HCT116 (cell line): ENCODE measurements at regions not wholly inside any gene's neighbourhood (a gene's known extent, or its start where the extent isn't known, plus 50 kb on each side); places are given as distances from the start of the nearest gene placed in this dataset.

Source experiments
- ATAC-seq: fragments of 200-7000 bp; cut with Tn5 transposase; 2 replicates; pipeline ENCODE4 v1.9.1; 2020; ENCODE audit warnings: mild to moderate bottlenecking, moderate library complexity
- BruUV-seq: library from RNA; stranded (reverse); fragments of 400-500 nt; replicated peaks from 2 replicates; lab custom pipeline; 2021; lab: Mats Ljungman, UMichigan
- CTCF ChIA-PET: fragments of 300-600 bp; sonication (Branson Sonifier 250); formaldehyde crosslinking; loops from one replicate; lab custom pipeline; 2021; ENCODE audit warnings: antibody characterized with exemption; lab: Charles Lee
- POLR2A ChIA-PET: fragments of 300-600, 350-600 bp; sonication (Branson Sonifier 250); formaldehyde crosslinking; loops from one replicate; lab custom pipeline; 2021; ENCODE audit warnings: antibody characterized with exemption; lab: Charles Lee
- RAD21 ChIA-PET, 2 experiments: fragments of 300-600 bp; sonication (Branson Sonifier 250); formaldehyde crosslinking; loops; one replicate each; lab custom pipeline; 2023; ENCODE audit warnings: low total read pairs in 2 of 2; ENCODE audit not compliant: uncharacterized antibody in 2 of 2, unreplicated experiment in 2 of 2, low non-redundant PET in 1 of 2; lab: Charles Lee
- DNase-seq: peaks from one replicate; pipeline ENCODE4 v3.0.0-alpha.2; 2010; ENCODE audit warnings: low read depth, low spot score
- H2AFZ ChIP-seq: fragments of 200-600 bp; shearing (Covaris generic), sonication (generic); 2 replicates; pipeline ENCODE4 v1.6.1; 2017; ENCODE audit warnings: low read depth, mixed run types, mixed read lengths, antibody characterized with exemption, low read length; ENCODE audit not compliant: poor library complexity, severe bottlenecking
- H3K27ac ChIP-seq: 2 replicates; pipeline ENCODE4 v1.5.1; 2012; ENCODE audit warnings: low read depth, low read length
- H3K27me3 ChIP-seq: fragments of 200-600 bp; sonication (generic); 2 replicates; pipeline ENCODE4 v1.6.1; 2016; ENCODE audit warnings: mixed run types, low read length, mixed read lengths; ENCODE audit not compliant: insufficient read depth
- H3K36me3 ChIP-seq, 2 experiments: fragments of 200-500 bp in 1 of 2; fragments of 200-600 bp in 1 of 2; sonication (Bioruptor generic) in 1 of 2; sonication (generic) in 1 of 2; 2 replicates each; pipeline versions ENCODE4 v1.5.1 to v1.6.1; 2014 to 2016; ENCODE audit warnings: low read length in 2 of 2, inconsistent platforms in 1 of 2, mixed read lengths in 1 of 2, mixed run types in 1 of 2; ENCODE audit not compliant: insufficient read depth in 2 of 2, control insufficient read depth in 1 of 2
- H3K4me1 ChIP-seq, 2 experiments: fragments of 200-600 bp in 1 of 2; sonication (generic) in 1 of 2; 2 replicates each; pipeline versions ENCODE4 v1.5.1 to v1.6.1; 2012 to 2017; ENCODE audit warnings: low read length in 2 of 2, inconsistent platforms in 1 of 2, mild to moderate bottlenecking in 1 of 2, mixed read lengths in 1 of 2, mixed run types in 1 of 2, moderate library complexity in 1 of 2; ENCODE audit not compliant: insufficient read depth in 2 of 2, control insufficient read depth in 1 of 2
- H3K4me2 ChIP-seq: fragments of 200-600 bp; sonication (generic); 2 replicates; pipeline ENCODE4 v1.6.1; 2017; ENCODE audit warnings: mixed run types, low read length, mixed read lengths
- H3K4me3 ChIP-seq, 2 experiments: fragments of 200-600 bp in 1 of 2; sonication (generic) in 1 of 2; replicated peaks in 1 of 2; 2 replicates each; pipeline ENCODE4 v1.5.1; 2011 to 2016; ENCODE audit warnings: low read length in 2 of 2, control low read depth in 1 of 2, low read depth in 1 of 2, mild to moderate bottlenecking in 1 of 2, mixed read lengths in 1 of 2, mixed run types in 1 of 2
- H3K79me2 ChIP-seq: fragments of 200-600 bp; sonication (generic); 2 replicates; pipeline ENCODE4 v1.6.1; 2017; ENCODE audit warnings: mild to moderate bottlenecking, mixed run types, low read length, moderate library complexity, mixed read lengths; ENCODE audit not compliant: insufficient read depth
- H3K9ac ChIP-seq: fragments of 200-600 bp; sonication (generic); 2 replicates; pipeline ENCODE4 v1.6.1; 2016; ENCODE audit warnings: low read length, mixed read lengths
- H3K9me2 ChIP-seq: fragments of 200-600 bp; sonication (generic), shearing (Covaris generic); 2 replicates; pipeline ENCODE4 v1.6.1; 2017; ENCODE audit warnings: mixed run types, mild to moderate bottlenecking, moderate library complexity; ENCODE audit not compliant: insufficient read depth
- H3K9me3 ChIP-seq, 2 experiments: fragments of 200-500 bp in 1 of 2; fragments of 200-600 bp in 1 of 2; sonication (Bioruptor generic) in 1 of 2; sonication (generic) in 1 of 2; 2 replicates each; pipeline ENCODE4 v1.6.1; 2014 to 2017; ENCODE audit warnings: low read length in 2 of 2, mixed read lengths in 2 of 2, inconsistent platforms in 1 of 2, low read depth in 1 of 2, mild to moderate bottlenecking in 1 of 2, mixed run types in 1 of 2, moderate library complexity in 1 of 2; ENCODE audit not compliant: control insufficient read depth in 1 of 2, insufficient read depth in 1 of 2
- H4K20me1 ChIP-seq: fragments of 200-600 bp; sonication (generic), shearing (Covaris generic); 2 replicates; pipeline ENCODE4 v1.6.1; 2017; ENCODE audit warnings: mixed run types, mild to moderate bottlenecking, moderate library complexity; ENCODE audit not compliant: insufficient read depth
- ATF3 ChIP-seq: IDR thresholded peaks from 2 replicates; pipeline ENCODE4 v1.6.1; 2012
- CBX3 ChIP-seq: IDR thresholded peaks from 2 replicates; pipeline ENCODE4 v1.6.1; 2012; ENCODE audit warnings: low read depth
- CTCF ChIP-seq, 3 experiments: fragments of 200-600 bp in 1 of 3; sonication (generic) in 1 of 3; IDR thresholded peaks in 2 of 3; conservative IDR thresholded peaks in 1 of 3; 2 replicates each; pipeline ENCODE4 v1.5.1; 2012 to 2017; ENCODE audit warnings: low read depth in 2 of 3, low read length in 2 of 3, antibody characterized with exemption in 1 of 3, borderline replicate concordance in 1 of 3, control low read depth in 1 of 3, mild to moderate bottlenecking in 1 of 3, mixed read lengths in 1 of 3, mixed run types in 1 of 3, moderate library complexity in 1 of 3; ENCODE audit not compliant: insufficient read depth in 1 of 3
- EGR1 ChIP-seq: IDR thresholded peaks from 2 replicates; pipeline ENCODE4 v1.6.1; 2012; ENCODE audit warnings: low read depth
- ELF1 ChIP-seq: IDR thresholded peaks from 2 replicates; pipeline ENCODE4 v1.6.1; 2012; ENCODE audit warnings: low read depth, borderline replicate concordance
- EZH2 ChIP-seq: fragments of 200-600 bp; sonication (generic); IDR thresholded peaks from 2 replicates; pipeline ENCODE4 v1.6.1; 2017; ENCODE audit warnings: antibody characterized with exemption, mixed run types
- EZH2phosphoT487 ChIP-seq: fragments of 200-600 bp; IDR thresholded peaks from 2 replicates; pipeline ENCODE4 v1.6.1; 2018; ENCODE audit warnings: antibody characterized with exemption, borderline replicate concordance
- JUND ChIP-seq: IDR thresholded peaks from 2 replicates; pipeline ENCODE4 v1.6.1; 2012
- MAX ChIP-seq: IDR thresholded peaks from 2 replicates; pipeline ENCODE4 v1.6.1; 2012
- POLR2A ChIP-seq: IDR thresholded peaks from 2 replicates; pipeline ENCODE4 v1.7.0; 2011; ENCODE audit warnings: borderline replicate concordance; ENCODE audit not compliant: insufficient read depth, insufficient read length; ENCODE audit errors: extremely low read depth
- RAD21 ChIP-seq: IDR thresholded peaks from 2 replicates; pipeline ENCODE4 v1.6.1; 2012; ENCODE audit warnings: low read depth, mild to moderate bottlenecking
- SIN3A ChIP-seq: IDR thresholded peaks from 2 replicates; pipeline ENCODE4 v1.6.1; 2012; ENCODE audit warnings: low read depth
- SRF ChIP-seq: IDR thresholded peaks from 2 replicates; pipeline ENCODE4 v1.6.1; 2012; ENCODE audit warnings: low read depth
- TCF7L2 ChIP-seq: IDR thresholded peaks from 2 replicates; pipeline ENCODE4 v1.7.0; 2011; ENCODE audit warnings: borderline replicate concordance, inconsistent platforms; ENCODE audit not compliant: insufficient read depth, insufficient read length; ENCODE audit errors: extremely low read depth
- ZBTB33 ChIP-seq: IDR thresholded peaks from 2 replicates; pipeline ENCODE4 v1.6.1; 2011; ENCODE audit warnings: mild to moderate bottlenecking, low read length, moderate library complexity; ENCODE audit not compliant: insufficient replicate concordance; ENCODE audit errors: extremely low read depth
- ZFX ChIP-seq: fragments of 450-650 bp; IDR thresholded peaks from 2 replicates; pipeline ENCODE4 v1.6.1; 2017
- ZNF274 ChIP-seq: fragments of 200-500 bp; sonication (Bioruptor generic); IDR thresholded peaks from 2 replicates; pipeline ENCODE4 v1.6.1; 2014; ENCODE audit warnings: mild to moderate bottlenecking, low read depth, low read length, inconsistent platforms
- intact Hi-C: fragments of 100-400 bp; cut with micrococcal nuclease; formaldehyde crosslinking; loops from 2 replicates; pipeline ENCODE4 v1.10.0; 2022

GRCh38 chr11:42299780-42300179 is 840.3 kb upstream of the LRRC4C start:
- TF ChIP-seq ZBTB33 = no peak
- TF ChIP-seq SIN3A = no peak
- TF ChIP-seq TCF7L2 = no peak
- no peak for TF ChIP-seq EGR1
- TF ChIP-seq, all 23 proteins: peak for 0
- peaks cover 9 to 34% of the 10 kb centered on the region in 2 experiments; a peak in 3 of 4 replicates for H3K9me3 ChIP-seq
- BruUV-seq = no TSS peak

GRCh38 chr11:42301777-42302176 is 842.3 kb upstream of the LRRC4C start:
- no peak for ATAC-seq
- no TSS peak for BruUV-seq
- ChIA-PET CTCF (no interaction called here), POLR2A (no interaction called here), RAD21 (no interaction called here)
- H2AFZ ChIP-seq = no peak overlapping the region
- no peak overlapping the region for H3K9ac ChIP-seq
- no peaks in the 10 kb centered on the region for H3K4me1 ChIP-seq
- intact Hi-C loops = no loop called here
- H3K79me2 ChIP-seq = no peaks in the 10 kb centered on the region
- peaks cover 4 to 35% of the 10 kb centered on the region in 2 experiments; a peak in 3 of 4 replicates for H3K9me3 ChIP-seq
- H3K9me2 ChIP-seq = no peaks in the 10 kb centered on the region
- no peak overlapping the region for H3K4me3 ChIP-seq
- H4K20me1 ChIP-seq = no peaks in the 10 kb centered on the region
- TF ChIP-seq TCF7L2 = no peak
- no peak for TF ChIP-seq SRF
- TF ChIP-seq CTCF (IDR thresholded peaks at IDR 0.05 in 2 of 3, conservative IDR thresholded peaks at IDR 0.05 in 1 of 3; ENCODE audit: borderline replicate concordance in 1 of 3, insufficient read depth in 1 of 3, low read depth in 2 of 3, low read length in 2 of 3) = no peak
- TF ChIP-seq EGR1 = no peak
- TF ChIP-seq JUND = no peak
- TF ChIP-seq SIN3A = no peak
- TF ChIP-seq ATF3 = no peak
- TF ChIP-seq RAD21 = no peak
- TF ChIP-seq POLR2A = no peak
- TF ChIP-seq ELF1 = no peak
- TF ChIP-seq EZH2phosphoT487 = no peak
- TF ChIP-seq EZH2 = no peak
- TF ChIP-seq ZNF274 = no peak
- no peak for TF ChIP-seq MAX
- TF ChIP-seq ZFX = no peak
- TF ChIP-seq CBX3 = no peak
- no peak for DNase-seq
- no peak overlapping the region for H3K4me2 ChIP-seq
- H3K27ac ChIP-seq = no peak overlapping the region
- H3K27me3 ChIP-seq = no peaks in the 10 kb centered on the region
- no peaks in the 10 kb centered on the region for H3K36me3 ChIP-seq

More at GRCh38 chr11:42299780-42300179, 840.3 kb upstream of the LRRC4C start:
- DNase-seq (no peak), ATAC-seq (no peak)
- CTCF ChIA-PET = no interaction called here
- Histone ChIP-seq H3K27me3 (no peaks in the 10 kb centered on the region), H3K4me2 (no peak overlapping the region), H3K36me3 (no peaks in the 10 kb centered on the region), H3K4me3 (no peak overlapping the region), H3K27ac (no peak overlapping the region), H3K9me2 (no peaks in the 10 kb centered on the region), H3K9ac (no peak overlapping the region), H3K4me1 (no peaks in the 10 kb centered on the region), H2AFZ (no peak overlapping the region), H4K20me1 (no peaks in the 10 kb centered on the region), H3K79me2 (no peaks in the 10 kb centered on the region)
- intact Hi-C loops = no loop called here
- RAD21 ChIA-PET = no interaction called here
- POLR2A ChIA-PET = no interaction called here
